ENCODE measurements at regions not wholly inside any gene's neighbourhood (a gene's known extent, or its start where the extent isn't known, plus 50 kb on each side); places are given as distances from the start of the nearest gene placed in this dataset.

DNA sequence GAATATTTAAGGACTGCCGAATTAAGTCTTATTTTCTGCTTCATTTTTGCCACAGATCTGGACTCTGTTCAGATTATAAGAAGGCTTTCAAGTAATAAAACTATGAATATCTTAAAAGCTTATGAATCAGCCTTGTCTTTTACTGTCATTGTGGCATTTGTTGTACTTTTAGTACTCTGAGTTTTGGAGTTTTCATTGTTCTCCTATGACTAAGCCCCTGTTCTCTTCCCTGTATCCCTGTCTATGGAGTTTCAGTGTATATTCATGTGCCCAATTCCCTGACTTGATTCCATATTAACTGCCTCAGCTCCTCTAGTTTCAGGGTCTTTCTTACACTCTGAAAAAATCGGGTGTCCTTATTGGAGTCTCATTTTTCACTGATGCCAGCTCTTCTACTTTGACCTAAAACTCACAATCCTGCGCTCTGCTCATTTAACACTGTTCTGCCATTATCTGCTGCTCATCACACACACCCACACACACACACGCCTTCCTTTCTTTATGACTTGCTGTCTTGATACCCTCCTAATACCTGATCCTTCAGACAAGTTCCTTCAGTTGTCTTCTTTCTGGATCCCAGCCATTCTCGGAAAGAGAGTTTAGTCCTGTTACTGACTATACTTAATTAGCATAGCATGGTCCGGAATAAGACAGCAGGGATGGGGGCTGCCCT lies 511.8 kb downstream of the CPS1 start:
- DNase-seq = no peak

DNA sequence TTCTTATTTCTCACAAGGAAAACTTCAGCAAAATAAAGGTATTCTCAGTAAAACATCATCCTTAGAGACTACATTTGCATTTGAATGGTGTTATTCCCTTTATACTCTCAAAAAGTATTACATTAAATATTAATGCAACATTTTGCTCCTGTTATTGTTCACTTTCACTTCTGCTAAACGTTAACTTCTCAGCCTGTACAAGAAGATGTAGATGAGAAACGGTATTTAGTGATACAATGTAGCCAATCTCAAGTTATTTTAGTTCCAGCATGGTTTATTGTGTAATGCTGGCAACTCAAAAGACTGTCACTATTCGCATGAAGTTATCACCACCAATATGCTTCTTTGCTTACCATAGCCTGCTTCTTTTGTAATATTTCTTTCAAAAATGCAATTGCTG lies 514.1 kb downstream of the CPS1 start:
- no peak for DNase-seq

DNA sequence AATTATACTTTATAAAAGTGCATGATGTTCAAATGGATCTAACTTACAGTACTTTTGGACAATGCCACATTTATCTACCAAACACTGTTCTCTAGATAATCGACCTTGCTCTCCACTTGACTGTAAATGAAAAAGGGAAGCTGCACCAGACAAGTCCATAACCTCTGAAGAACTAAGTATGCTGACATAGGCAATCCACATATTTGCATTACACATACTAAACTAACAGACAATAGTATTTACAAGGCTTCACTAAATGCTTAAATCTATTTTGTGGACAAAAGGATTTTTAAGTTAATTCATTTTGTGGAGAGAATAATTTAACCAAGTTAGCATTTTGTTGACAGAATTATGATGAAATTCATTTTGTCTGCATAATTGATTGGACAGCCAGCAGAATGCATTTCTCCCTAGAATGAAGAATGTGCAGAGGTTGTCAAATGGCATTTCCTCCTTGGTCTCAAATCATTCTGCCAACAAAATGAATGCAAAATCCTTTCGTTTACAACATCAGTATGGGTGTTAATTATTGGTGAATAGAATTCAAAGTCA lies 520.9 kb downstream of the CPS1 start:
- no peak for DNase-seq

DNA sequence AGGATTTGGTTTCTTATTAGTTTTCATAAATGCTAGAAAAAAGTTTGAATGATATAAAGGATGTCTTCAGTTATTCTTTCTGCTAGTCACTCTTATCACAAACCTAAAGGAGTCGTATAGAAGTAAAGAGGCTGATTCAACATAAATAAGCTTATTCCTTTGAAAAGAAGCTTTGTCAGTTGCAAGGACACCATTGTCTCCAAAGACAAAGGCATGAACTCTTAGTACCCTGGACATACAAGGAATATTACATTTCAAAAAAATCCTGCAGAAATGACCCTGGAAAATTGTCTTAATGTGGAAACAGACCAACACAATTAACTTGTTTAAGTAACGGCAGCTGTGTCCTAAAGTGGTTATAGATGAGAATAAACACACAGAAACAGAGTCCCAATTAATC lies 528.0 kb downstream of the CPS1 start:
- DNase-seq = no peak

DNA sequence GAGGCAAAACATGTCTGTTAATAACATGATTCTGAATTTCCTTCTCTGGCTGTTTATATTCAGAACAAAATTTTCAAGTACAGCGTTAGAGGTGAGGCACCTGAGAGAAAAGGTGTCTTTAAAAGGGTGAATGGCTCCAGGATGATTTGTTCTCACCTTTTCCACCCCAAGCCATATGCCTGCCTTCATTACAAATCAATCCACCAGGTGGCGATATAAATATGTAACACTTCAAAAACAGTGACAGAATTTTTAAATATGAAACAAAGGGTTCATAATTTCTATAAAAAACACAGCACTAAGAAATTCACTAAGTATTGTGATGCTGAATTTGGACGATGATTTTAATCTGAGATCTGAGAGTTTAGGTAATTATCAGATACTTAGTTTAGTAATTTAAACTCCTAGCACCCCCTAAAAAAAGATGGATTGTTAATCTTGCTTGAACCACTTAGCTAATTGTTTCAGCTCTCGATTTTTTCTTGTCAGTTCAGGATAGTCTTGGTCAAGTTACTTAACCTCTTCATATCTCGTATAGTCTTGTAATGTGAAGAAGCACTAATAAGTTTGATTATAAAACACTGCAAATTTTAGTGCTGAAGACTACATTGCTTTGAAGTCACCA lies 528.8 kb downstream of the CPS1 start:
- no peak for DNase-seq

DNA sequence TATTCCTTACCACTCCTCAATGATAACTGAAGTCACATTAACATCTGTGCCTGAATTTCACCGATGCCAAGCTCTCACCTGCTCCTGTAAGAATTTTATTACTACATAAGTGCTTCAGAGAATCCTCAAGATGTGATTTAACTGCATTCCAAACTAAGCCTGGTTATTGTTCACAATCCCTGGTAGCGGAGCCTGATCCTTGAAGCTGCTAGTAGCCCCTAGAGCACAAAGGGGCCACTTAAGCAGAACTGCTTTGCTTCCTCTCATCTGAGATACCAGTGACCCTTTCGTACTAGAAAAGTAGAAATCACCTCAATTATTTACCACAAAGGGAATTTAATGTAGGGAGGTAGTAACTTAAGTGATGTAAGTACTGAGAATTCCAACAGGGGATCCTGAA lies 529.6 kb downstream of the CPS1 start:
- no peak for DNase-seq

DNA sequence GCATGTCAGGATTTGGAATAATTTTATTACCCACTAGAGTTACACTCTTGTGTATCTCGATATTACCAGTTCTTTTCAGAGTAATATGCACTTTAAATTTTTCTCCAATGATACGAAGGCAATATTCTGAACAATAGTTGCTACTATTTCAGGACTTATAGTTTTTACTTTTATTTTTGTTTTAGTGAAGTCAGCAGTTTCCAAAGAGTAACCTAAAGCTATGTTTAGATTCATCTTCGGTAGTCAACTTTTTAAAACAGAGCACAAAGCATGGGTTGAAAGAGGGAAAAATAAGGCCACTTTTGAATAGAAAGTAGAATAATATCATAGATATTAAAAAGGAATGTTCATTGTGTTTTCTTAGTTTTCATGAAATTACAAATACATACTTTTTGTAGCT lies 532.7 kb downstream of the CPS1 start:
- DNase-seq = no peak

DNA sequence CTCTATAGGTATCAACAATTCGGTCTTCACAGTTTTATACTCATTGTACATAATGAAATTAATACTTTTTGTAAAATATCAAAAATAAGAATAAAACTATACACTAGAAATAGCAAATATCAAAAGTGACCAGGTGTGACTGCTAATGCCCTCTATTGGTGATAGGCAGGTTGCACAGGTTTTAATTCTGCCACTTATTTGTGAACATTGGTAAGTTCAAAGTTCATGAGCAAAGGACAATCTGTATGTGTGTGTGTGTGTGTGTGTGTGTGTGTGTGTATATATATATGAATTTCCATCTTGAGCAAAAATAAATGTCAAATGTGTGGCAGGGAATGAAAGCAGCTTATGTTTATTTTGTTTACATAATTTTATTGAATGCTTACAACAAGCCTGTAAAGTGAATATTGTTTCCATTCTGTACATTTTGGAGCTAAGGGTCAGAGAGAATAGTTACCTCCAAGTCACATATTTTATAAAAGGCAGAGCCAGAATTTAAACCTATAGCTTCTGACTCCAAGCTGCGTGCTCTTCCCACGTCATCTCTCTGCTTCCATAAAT lies 537.4 kb downstream of the CPS1 start:
- DNase-seq = no peak

DNA sequence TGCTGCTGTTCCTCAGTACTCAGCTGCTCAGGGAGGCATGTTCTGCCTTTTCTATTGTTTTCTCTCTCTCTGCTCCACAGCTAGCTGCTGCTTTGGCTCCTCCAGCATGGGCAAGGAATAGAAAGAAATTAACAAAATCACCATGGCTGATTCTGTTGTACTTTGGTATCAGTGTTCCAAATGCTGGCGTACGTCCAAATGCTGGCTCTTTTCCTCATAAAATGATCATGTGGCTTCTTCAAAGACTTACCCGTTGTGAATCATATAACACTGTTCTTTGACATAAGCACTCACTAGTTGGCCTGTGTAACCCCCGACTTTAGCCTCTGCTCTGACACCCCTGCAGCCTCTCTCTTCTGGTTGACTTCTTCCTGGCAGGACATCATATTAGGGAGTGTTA lies 547.6 kb downstream of the CPS1 start:
- DNase-seq = no peak

DNA sequence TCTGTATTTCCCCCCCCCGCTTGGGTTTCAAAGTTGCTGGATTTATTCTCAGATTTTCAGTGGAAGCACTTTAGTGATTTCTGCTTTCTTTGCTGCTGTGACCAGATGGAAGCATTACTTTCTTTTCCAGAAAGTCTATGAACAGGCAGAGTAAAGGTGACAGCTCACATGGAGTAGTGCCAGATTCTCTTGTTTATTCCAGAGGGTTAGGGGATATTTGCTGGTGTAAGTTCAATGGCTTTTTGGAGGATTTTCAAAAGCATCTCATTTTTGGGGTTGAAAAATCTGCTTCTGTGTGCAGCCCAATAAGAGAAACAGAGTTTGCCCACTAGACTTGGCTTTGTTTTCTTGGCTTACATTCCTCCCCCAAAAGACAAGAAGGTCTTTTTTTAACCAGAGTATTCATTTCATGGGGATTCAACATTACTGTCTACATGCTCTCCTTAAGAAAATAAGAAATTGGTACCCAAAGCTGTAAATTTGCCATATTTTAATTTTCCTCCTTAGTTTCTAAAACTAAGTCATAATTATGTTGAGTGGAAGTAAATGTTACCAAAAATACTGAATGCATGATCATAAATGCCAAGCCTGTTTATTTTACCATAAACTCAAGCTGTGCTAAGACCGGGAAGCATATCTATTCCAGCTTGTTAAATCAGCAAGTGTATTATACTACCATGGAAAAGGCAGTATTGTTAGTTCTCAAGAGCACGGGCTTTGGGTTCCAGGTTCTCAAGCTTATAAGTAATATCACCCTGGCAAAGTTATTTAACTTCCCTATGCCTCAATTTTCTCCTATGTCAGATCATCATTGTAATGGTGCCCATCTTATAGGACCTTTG lies 557.2 kb downstream of the CPS1 start:
- no peak for DNase-seq

DNA sequence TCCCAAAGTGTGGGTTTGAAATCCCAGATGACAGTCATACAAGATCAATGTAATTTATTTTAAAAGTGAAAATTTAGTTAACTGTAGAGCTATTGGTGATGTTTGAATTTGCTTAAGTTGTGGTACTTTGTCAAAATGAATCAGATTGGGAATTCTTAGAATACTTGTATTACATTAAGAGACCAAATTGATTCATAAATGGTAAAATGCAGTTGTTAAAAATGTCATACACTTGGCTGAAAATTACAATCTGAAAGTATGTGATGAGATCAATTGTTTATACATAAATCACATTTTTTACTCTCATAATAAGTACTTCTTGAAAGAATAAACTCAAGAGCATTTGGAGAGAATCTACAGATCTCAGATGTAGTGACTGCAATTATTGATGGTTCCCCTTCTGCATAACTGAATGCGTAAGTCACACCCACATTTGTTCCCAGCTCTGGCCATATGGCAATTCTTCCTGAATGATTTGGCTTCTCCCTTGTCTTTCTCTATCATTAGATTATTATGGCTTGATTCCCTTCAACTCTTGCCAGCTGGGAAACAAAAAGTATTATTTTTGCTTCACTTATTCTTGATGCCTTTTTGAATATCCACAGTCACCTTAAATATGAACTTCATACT lies 558.5 kb downstream of the CPS1 start:
- DNase-seq = no peak

DNA sequence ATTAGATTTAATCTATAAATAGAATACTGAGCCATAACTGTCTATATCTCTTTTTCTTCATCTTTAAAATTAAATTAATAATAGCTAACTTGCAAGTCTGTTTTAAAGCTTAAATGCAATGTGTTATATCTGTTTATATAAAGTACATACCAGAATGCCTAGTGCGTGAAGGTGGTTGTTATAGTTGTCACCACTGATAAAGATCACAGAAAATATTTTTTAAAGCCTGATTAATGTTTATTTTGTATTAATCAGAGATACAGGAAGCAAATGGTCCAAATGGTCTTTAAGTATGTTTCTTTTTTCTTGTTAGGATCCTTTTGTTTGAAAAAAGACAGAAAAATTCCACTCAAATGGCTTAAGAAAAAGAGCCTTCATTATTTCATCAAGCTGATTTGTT lies 560.6 kb downstream of the CPS1 start:
- DNase-seq = no peak

DNA sequence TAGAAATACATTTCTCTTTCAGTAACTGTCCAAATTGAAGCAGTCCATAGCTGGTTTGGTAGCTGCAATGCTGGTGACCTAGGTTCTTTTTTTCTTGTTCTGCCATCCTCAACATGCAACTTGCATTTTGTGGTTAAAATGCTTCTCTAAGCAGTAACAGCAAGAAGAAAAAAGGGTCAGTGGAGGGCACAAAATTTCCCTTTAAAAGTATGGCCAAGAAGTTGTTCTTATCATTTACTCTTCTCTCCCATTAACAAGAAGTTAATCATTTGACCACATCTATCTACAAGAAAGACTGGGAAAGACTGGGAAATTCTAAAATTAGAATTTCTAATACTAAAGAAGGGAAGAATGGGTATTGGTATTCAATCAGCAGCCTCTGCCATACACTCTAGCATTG lies 569.9 kb downstream of the CPS1 start:
- DNase-seq = no peak

DNA sequence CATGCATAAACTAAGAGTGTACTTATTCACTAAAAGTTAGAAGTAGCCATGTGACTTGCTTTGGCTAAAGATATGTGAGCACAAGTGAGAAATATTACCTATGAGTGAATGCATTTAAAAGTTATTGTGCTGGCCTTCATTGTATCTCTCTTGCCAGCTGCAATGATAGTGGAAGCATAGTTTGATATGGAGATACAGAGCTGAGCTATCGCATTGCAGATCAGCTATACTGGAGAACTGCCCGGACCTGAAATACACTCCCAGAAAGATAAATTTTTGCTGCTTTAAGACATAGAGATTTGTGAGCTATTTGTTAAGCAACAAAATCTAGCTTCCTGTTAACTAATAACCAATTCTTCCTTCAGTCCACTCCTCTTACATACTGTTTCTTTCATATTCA lies 571.1 kb downstream of the CPS1 start:
- DNase-seq = no peak

DNA sequence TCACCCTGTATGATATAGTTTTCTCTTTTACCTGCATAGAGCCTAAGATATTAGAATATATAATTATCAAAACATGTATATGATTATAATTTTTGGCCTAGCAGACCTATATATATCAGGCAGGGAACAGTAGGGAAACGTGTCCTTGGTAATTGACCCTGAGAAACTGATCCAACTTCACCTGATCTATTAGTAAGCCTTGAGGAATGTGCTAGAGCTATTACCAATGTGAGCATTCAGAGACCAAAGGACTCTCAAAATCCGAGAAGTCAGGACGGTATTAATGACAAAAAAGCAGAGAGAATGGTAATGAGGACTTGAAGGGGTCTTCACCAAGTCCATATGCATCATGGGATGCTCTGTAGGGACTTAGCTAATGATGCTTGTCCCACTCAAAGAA lies 571.9 kb downstream of the CPS1 start:
- DNase-seq = no peak

DNA sequence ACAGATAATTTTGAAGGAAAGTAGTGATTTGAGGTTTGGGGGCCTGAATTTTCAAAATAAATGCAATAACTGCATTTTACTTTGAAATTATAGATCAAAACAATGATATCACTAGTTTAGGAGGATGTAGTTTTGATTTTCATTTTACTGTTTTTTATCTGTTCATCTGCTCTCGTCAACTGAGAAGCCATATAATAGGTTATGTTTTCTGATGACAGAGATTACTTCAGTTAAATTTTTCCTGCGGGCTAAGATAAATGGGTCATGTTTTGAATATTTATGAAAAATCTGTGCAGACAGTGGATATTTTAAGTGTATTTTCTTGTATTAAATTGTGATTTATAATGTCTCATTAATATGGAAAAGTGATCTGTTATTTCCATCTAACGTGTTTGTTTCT lies 573.4 kb downstream of the CPS1 start:
- DNase-seq = no peak

DNA sequence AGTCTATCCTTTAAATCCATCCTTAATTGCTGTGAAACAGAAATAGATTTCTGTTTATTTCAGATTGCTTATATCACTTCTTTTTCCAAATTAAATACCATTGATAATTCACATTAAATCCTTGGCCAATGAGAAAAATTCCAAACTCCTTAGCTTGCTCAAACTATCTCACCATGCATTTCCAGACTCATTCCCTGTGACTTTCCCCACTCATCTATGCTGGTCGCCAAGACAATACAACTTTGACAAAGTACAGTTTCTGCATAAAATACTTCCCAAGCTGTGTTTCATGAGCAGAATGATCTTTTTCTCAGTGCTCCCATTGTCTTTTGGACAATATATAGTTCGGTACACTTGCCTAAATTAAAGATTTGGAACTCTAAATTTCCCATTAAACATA lies 575.6 kb downstream of the CPS1 start:
- DNase-seq = no peak

DNA sequence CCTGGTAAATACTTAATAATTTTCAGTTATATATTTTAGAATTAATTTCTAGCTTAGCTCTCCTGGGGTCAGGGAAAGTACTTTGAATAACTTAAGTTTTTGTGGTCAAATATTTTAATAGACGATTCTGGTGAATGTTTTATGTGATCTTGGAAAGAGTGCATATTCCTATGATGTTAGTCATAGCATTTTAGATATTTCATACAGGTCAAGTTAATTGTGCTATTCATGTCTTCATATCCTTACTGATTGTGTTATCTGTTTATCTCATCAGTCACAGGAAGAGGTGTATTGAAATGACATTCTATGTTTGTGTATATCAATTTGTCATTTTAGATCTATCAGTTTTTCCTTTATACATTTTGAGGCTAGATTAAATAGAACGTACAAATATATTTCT lies 576.2 kb downstream of the CPS1 start:
- no peak for DNase-seq

DNA sequence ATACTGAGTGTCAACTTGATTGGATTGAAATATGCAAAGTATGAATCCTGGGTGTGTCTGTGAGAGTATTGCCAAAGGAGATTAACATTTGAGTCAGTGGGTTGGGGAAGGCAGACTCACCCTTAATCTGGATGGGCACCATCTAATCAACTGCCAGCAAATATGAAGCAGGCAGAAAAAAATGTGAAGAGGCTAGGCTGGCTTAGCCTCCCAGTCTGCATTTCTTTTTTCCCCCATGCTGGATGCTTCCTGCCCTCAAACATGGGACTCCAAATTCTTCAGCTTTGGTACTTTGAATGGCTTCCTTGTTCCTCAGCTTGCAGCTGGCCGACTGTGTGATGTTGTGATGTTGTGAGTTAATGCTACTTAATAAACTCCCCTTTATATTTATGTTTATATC lies 577.4 kb downstream of the CPS1 start:
- DNase-seq = no peak

DNA sequence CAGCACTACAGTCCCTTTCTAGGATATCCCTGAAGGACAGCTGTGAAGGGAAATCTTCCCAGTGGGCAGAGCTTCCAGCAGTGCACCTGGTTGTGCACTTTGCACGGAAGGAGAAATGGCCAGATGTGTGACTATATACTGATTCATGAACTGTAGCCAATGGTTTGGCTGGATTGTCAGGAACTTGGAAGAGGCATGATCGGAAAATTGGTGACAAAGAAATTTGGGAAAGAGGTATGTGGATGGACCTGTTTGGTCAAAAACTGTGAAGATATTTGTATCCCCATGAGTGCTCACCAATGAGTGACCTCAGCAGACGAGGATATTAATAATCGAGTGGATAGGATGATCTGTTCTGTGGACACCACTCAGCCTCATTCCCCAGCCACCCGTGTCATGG lies 582.2 kb downstream of the CPS1 start:
- DNase-seq = no peak

DNA sequence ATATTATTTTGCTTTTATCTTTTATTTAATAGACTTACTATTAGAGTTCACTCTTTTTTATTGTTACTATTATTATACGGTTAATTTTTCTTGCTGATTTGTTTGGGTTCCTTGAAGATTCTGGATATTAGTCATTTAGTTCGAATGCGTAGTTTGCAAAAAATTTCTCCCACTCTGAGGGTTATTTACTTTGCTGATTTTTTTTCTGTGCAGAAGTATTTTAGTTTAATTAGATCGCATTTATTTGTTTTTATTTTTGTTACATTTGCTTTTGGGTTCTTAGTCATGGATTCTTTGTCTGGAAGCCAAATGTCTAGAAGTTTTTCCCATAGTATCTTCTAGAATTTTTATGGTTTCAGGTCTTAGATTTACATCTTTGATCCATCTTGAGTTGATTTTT lies 585.2 kb downstream of the CPS1 start:
- no peak for DNase-seq

DNA sequence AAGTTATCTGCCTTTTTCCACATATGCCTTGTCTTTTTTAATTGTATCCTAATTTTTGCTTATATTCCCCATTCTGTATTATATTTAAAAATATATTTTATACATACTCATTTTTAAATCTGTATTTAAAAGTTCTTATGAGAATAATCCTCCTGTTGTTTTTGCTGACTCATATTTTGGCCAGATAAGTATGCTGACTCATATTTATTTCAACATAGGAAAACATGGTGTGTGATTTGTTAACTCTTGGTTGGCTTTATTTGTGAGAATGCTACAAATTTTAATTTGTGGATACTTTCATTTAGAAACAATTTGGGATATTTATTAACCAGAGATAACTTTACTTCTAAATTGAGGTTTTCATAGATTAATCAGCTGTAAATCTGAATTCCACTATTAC lies 587.7 kb downstream of the CPS1 start:
- no peak for DNase-seq

DNA sequence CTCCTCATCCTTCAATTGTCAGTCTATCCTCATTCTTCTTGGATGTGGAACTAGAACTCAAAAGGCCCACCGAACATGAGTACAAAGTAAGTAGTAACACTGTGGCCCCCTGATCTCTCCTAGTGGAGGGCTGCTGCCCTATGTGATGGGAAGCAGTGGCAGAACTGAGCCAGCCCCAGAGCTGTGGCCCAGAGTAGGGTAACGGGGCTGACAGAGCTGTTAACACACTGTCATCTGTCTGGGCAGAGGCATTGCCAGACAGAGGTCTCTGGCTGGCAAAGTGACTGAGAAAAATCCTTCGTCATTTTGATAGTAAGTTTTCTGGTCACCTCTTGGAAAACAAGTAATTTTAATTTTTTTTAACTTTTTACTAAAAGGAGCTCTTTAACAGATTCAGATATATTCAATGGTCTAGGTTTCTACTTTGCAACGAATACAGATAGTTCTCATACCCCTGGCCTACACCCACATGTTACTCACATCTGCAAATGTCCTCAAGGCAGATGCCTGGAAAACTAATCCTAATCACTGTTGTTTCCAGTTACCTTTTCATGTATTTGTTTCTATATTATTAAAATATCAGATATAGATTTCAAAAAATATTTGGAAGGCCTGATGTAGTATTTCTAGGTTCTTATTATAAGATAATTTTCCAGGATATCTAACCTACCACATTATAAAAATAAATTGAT lies 588.7 kb downstream of the CPS1 start:
- no peak for DNase-seq
